IMR-90 (cell line): ENCODE measurements at regions not wholly inside any gene's neighbourhood (a gene's known extent, or its start where the extent isn't known, plus 50 kb on each side); places are given as distances from the start of the nearest gene placed in this dataset.

ENCODE experiments used
- ATAC-seq: fragments of 200-7000 bp; cut with Tn5 transposase; 2 replicates; pipeline ENCODE4 v1.9.1; 2020; ENCODE audit warnings: low read depth, mild to moderate bottlenecking, moderate library complexity
- BruUV-seq: library from RNA; stranded (reverse); fragments of 400-500 nt; replicated peaks from 2 replicates; lab custom pipeline; 2021; lab: Mats Ljungman, UMichigan
- CTCF ChIA-PET: fragments of 300-600 bp; formaldehyde crosslinking; extraction: SDS; loops from one replicate; lab custom pipeline; 2021; ENCODE audit warnings: antibody characterized with exemption; lab: Yijun Ruan, JAX
- POLR2A ChIA-PET: fragments of 300-600 bp; sonication (Branson Sonifier 250); formaldehyde crosslinking; loops from one replicate; lab custom pipeline; 2022; ENCODE audit warnings: antibody characterized with exemption; ENCODE audit not compliant: unreplicated experiment; lab: Charles Lee
- DNase-seq: peaks from one replicate; pipeline ENCODE4 v3.0.0; 2013
- H2AFZ ChIP-seq: replicated peaks from 2 replicates; pipeline ENCODE3; 2013; ENCODE audit warnings: low read length, mild to moderate bottlenecking; ENCODE audit not compliant: poor library complexity
- H2AK5ac ChIP-seq: 2 replicates; pipeline ENCODE4 v1.6.1; 2013; ENCODE audit warnings: low read depth, low read length, inconsistent platforms
- H2AK9ac ChIP-seq: replicated peaks from 2 replicates; pipeline ENCODE3; 2013; ENCODE audit warnings: mild to moderate bottlenecking, low read depth, low read length, moderate library complexity; ENCODE audit not compliant: poor library complexity
- H2BK120ac ChIP-seq: 2 replicates; pipeline ENCODE4 v1.6.1; 2013; ENCODE audit warnings: low read depth, low read length, inconsistent platforms
- H2BK15ac ChIP-seq: 3 replicates; pipeline ENCODE4 v1.6.1; 2013; ENCODE audit warnings: low read depth, low read length, inconsistent platforms
- H2BK20ac ChIP-seq: 2 replicates; pipeline ENCODE4 v1.6.1; 2013; ENCODE audit warnings: low read depth, mild to moderate bottlenecking, inconsistent platforms, low read length, moderate library complexity
- H2BK5ac ChIP-seq: 2 replicates; pipeline ENCODE4 v1.6.1; 2013; ENCODE audit warnings: mild to moderate bottlenecking, low read depth, low read length, inconsistent platforms; ENCODE audit not compliant: poor library complexity, severe bottlenecking
- H3K14ac ChIP-seq: replicated peaks from 2 replicates; pipeline ENCODE4 v1.6.1; 2013; ENCODE audit warnings: low read depth, low read length, inconsistent platforms
- H3K18ac ChIP-seq: 2 replicates; pipeline ENCODE4 v1.6.1; 2013; ENCODE audit warnings: low read depth, low read length, control low read depth
- H3K23ac ChIP-seq: 2 replicates; pipeline ENCODE4 v1.6.1; 2013; ENCODE audit warnings: low read depth, low read length, inconsistent platforms
- H3K27ac ChIP-seq: 2 replicates; pipeline ENCODE4 v1.5.1; 2013; ENCODE audit warnings: mild to moderate bottlenecking, control low read depth, low read length; ENCODE audit not compliant: insufficient read depth
- H3K27me3 ChIP-seq: 2 replicates; pipeline ENCODE4 v1.6.1; 2013; ENCODE audit warnings: low read length; ENCODE audit not compliant: control insufficient read depth, insufficient read depth
- H3K36me3 ChIP-seq: 2 replicates; pipeline ENCODE4 v1.6.1; 2013; ENCODE audit warnings: low read length, mixed read lengths; ENCODE audit not compliant: control insufficient read depth, insufficient read depth
- H3K4ac ChIP-seq: 2 replicates; pipeline ENCODE4 v1.6.1; 2013; ENCODE audit warnings: low read depth, low read length, inconsistent platforms
- H3K4me1 ChIP-seq: 2 replicates; pipeline ENCODE4 v1.6.1; 2013; ENCODE audit warnings: low read length, mixed read lengths; ENCODE audit not compliant: control insufficient read depth, insufficient read depth
- H3K4me2 ChIP-seq: 2 replicates; pipeline ENCODE4 v1.6.1; 2013; ENCODE audit warnings: low read depth, mild to moderate bottlenecking, control low read depth, low read length, moderate library complexity
- H3K4me3 ChIP-seq: 2 replicates; pipeline ENCODE4 v1.5.1; 2013; ENCODE audit warnings: low read depth, mild to moderate bottlenecking, control low read depth, low read length, moderate library complexity; ENCODE audit not compliant: insufficient read depth
- H3K56ac ChIP-seq: 2 replicates; pipeline ENCODE4 v1.6.1; 2013; ENCODE audit warnings: low read length, inconsistent platforms; ENCODE audit not compliant: insufficient read depth; ENCODE audit errors: extremely low read depth
- H3K79me1 ChIP-seq, 2 experiments: 2 replicates each; pipeline ENCODE4 v1.6.1; 2013; ENCODE audit warnings: low read length in 2 of 2, inconsistent platforms in 1 of 2, low read depth in 1 of 2
- H3K9ac ChIP-seq: 2 replicates; pipeline ENCODE4 v1.6.1; 2013; ENCODE audit warnings: low read depth, low read length, control low read depth
- H3K9me1 ChIP-seq: 2 replicates; pipeline ENCODE4 v1.6.1; 2013; ENCODE audit warnings: low read length, inconsistent platforms; ENCODE audit not compliant: insufficient read depth
- H3K9me3 ChIP-seq: 2 replicates; pipeline ENCODE4 v1.6.1; 2013; ENCODE audit warnings: low read length; ENCODE audit not compliant: control insufficient read depth, insufficient read depth
- H4K20me1 ChIP-seq: 2 replicates; pipeline ENCODE4 v1.6.1; 2013; ENCODE audit warnings: low read length, inconsistent platforms; ENCODE audit not compliant: insufficient read depth
- H4K5ac ChIP-seq: 2 replicates; pipeline ENCODE4 v1.6.1; 2013; ENCODE audit warnings: mild to moderate bottlenecking, low read depth, low read length, control low read depth
- H4K8ac ChIP-seq, 2 experiments: 2 replicates each; pipeline ENCODE4 v1.6.1; 2013; ENCODE audit warnings: low read depth in 2 of 2, low read length in 2 of 2, control low read depth in 1 of 2, inconsistent platforms in 1 of 2
- H4K91ac ChIP-seq: 2 replicates; pipeline ENCODE4 v1.6.1; 2013; ENCODE audit warnings: low read depth, low read length, inconsistent platforms; ENCODE audit not compliant: insufficient read depth
- BHLHE40 ChIP-seq: fragments of 150-350 bp; IDR thresholded peaks from 2 replicates; pipeline ENCODE4 v1.6.1; 2016; ENCODE audit warnings: mild to moderate bottlenecking, low read depth, low read length
- CHD1 ChIP-seq: IDR thresholded peaks from 2 replicates; pipeline ENCODE4 v1.6.1; 2012; ENCODE audit warnings: low read depth, low read length, improper control_type of control experiment
- FOS ChIP-seq: fragments of 150-350 bp; IDR thresholded peaks from 2 replicates; pipeline ENCODE4 v1.6.1; 2016; ENCODE audit warnings: low read depth, low read length
- MAFK ChIP-seq: IDR thresholded peaks from 2 replicates; pipeline ENCODE4 v1.6.1; 2012; ENCODE audit warnings: low read depth, low read length, improper control_type of control experiment
- MAZ ChIP-seq: IDR thresholded peaks from 2 replicates; pipeline ENCODE4 v1.6.1; 2012; ENCODE audit warnings: low read depth, mild to moderate bottlenecking, low read length, improper control_type of control experiment, moderate library complexity, borderline replicate concordance
- NFE2L2 ChIP-seq: fragments of 150-350 bp; IDR thresholded peaks from 2 replicates; pipeline ENCODE4 v1.6.1; 2016; ENCODE audit warnings: low read depth, mild to moderate bottlenecking, low read length
- RAD21 ChIP-seq: IDR thresholded peaks from 2 replicates; pipeline ENCODE4 v1.6.1; 2012; ENCODE audit warnings: low read length, improper control_type of control experiment
- RCOR1 ChIP-seq: IDR thresholded peaks from 2 replicates; pipeline ENCODE4 v1.6.1; 2012; ENCODE audit warnings: mild to moderate bottlenecking, low read length, improper control_type of control experiment; ENCODE audit not compliant: insufficient replicate concordance
- SMC3 ChIP-seq: fragments of 150-350 bp; IDR thresholded peaks from 2 replicates; pipeline ENCODE4 v1.6.1; 2016; ENCODE audit warnings: low read depth, mild to moderate bottlenecking, antibody characterized with exemption, low read length, moderate library complexity
- USF2 ChIP-seq: fragments of 150-350 bp; IDR thresholded peaks from 2 replicates; pipeline ENCODE4 v1.6.1; 2017; ENCODE audit warnings: mild to moderate bottlenecking, antibody characterized with exemption, low read length, low read depth
- dilution Hi-C: fragments of 300-500 bp; cut with HindIII; formaldehyde crosslinking; loops from one replicate; pipeline ENCODE4 v1.14.3; 2018; ENCODE audit warnings: low sequenced_read_pairs; ENCODE audit not compliant: unreplicated experiment
- in situ Hi-C: fragments of 300-500 bp; cut with MboI; formaldehyde crosslinking; loops from 3 replicates; pipeline ENCODE4 v1.14.3; 2019; ENCODE audit warnings: low sequenced_read_pairs, inconsistent platforms, mixed read lengths
- intact Hi-C: fragments of 100-400 bp; cut with micrococcal nuclease; formaldehyde crosslinking; loops from 2 replicates; pipeline ENCODE4 v1.10.0; 2022

- Histone ChIP-seq H3K14ac (no peak overlapping the region), H3K9ac (no peak overlapping the region), H3K27ac (no peak overlapping the region), H2AK9ac (no peak overlapping the region), H3K36me3 (no peaks in the 10 kb centered on the region), H3K4me1 (no peaks in the 10 kb centered on the region), H3K18ac (no peak overlapping the region), H2BK20ac (no peak overlapping the region), H3K27me3 (no peaks in the 10 kb centered on the region), H4K5ac (no peak overlapping the region), H3K9me3 (no peaks in the 10 kb centered on the region), H2BK15ac (no peak overlapping the region), H2AFZ (no peak overlapping the region), H3K4me2 (no peak overlapping the region), H2BK5ac (no peak overlapping the region), H4K20me1 (no peaks in the 10 kb centered on the region), H2AK5ac (no peak overlapping the region), H4K91ac (no peak overlapping the region), H3K4me3 (no peak overlapping the region), H3K4ac (no peak overlapping the region), H3K9me1 (no peaks in the 10 kb centered on the region), H3K23ac (no peak overlapping the region), H3K79me1 (no peaks in the 10 kb centered on the region), H2BK120ac (no peak overlapping the region), H4K8ac (no peak overlapping the region), H3K56ac (no peak overlapping the region)
- ChIA-PET POLR2A (no interaction called here), CTCF (interaction anchor here (1.0 kb wide), 1 partner anchor 144 kb away, joined by 3 read pairs; no protein-coding TSS in a partner anchor)
- TF ChIP-seq USF2 = no peak
- no peak for TF ChIP-seq CHD1
- TF ChIP-seq BHLHE40 = no peak
- TF ChIP-seq FOS = no peak
- TF ChIP-seq RAD21 = no peak
- TF ChIP-seq NFE2L2 = no peak
- no peak for TF ChIP-seq MAFK
- TF ChIP-seq RCOR1 = no peak
- TF ChIP-seq MAZ = no peak
- TF ChIP-seq SMC3 = no peak
- no peak for ATAC-seq
- dilution Hi-C loops = no loop called here
- no TSS peak for BruUV-seq
- no peak for DNase-seq
- in situ Hi-C loops = no loop called here
- intact Hi-C loops = no loop called here
Observed at GRCh38 chr2:195051401-195051800, 605.6 kb upstream of the SLC39A10 start.
